ENCODE measurements at regions not wholly inside any gene's neighbourhood (a gene's known extent, or its start where the extent isn't known, plus 50 kb on each side); places are given as distances from the start of the nearest gene placed in this dataset.

- TF ChIP-seq, protein P1, sequence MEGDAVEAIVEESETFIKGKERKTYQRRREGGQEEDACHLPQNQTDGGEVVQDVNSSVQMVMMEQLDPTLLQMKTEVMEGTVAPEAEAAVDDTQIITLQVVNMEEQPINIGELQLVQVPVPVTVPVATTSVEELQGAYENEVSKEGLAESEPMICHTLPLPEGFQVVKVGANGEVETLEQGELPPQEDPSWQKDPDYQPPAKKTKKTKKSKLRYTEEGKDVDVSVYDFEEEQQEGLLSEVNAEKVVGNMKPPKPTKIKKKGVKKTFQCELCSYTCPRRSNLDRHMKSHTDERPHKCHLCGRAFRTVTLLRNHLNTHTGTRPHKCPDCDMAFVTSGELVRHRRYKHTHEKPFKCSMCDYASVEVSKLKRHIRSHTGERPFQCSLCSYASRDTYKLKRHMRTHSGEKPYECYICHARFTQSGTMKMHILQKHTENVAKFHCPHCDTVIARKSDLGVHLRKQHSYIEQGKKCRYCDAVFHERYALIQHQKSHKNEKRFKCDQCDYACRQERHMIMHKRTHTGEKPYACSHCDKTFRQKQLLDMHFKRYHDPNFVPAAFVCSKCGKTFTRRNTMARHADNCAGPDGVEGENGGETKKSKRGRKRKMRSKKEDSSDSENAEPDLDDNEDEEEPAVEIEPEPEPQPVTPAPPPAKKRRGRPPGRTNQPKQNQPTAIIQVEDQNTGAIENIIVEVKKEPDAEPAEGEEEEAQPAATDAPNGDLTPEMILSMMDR (IDR thresholded peaks at IDR 0.05; ENCODE audit: control extremely low read depth in 1 of 3, insufficient read depth in 1 of 3, low read depth in 1 of 3, low read length in 3 of 3) = no peak
- TF ChIP-seq, protein P2, sequence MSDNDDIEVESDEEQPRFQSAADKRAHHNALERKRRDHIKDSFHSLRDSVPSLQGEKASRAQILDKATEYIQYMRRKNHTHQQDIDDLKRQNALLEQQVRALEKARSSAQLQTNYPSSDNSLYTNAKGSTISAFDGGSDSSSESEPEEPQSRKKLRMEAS (IDR thresholded peaks at IDR 0.05) = no peak
- TF ChIP-seq POLR2A (IDR thresholded peaks at IDR 0.05; ENCODE audit: control extremely low read depth in 1 of 2, low read depth in 2 of 2, low read length in 2 of 2) (no peak), RXRA (IDR thresholded peaks at IDR 0.05; ENCODE audit: insufficient read depth, low read depth, low read length) (no peak), SP2 (IDR thresholded peaks at IDR 0.05; ENCODE audit: low read length) (no peak)
These were observed 441.1 kb downstream of the FGF9 start for GRCh38 chr13:22111961-22112360.
